Stimulated activated naive CD8-positive, alpha-beta T cell treated with anti-CD3 and anti-CD28 coated beads, Interleukin-15, amount 100 ng/mL, for 72 hours (primary cell): ENCODE measurements at regions not wholly inside any gene's neighbourhood (a gene's known extent, or its start where the extent isn't known, plus 50 kb on each side); places are given as distances from the start of the nearest gene placed in this dataset.

Experiments
- ATAC-seq: fragments of 150-1000 bp; cut with Tn5 transposase; 2 replicates; pipeline ENCODE4 v1.10.0; 2021; ENCODE audit warnings: mild to moderate bottlenecking, moderate library complexity
- DNase-seq, 2 donors: peaks; one replicate each; pipeline ENCODE4 v3.0.0; 2021 to 2022
- H3K27ac Mint-ChIP-seq, 2 donors: one replicate each; pipeline ENCODE4 v1.8.0; 2022; ENCODE audit warnings: mild to moderate bottlenecking in 2 of 2, mixed read lengths in 2 of 2, moderate library complexity in 2 of 2
- H3K27me3 Mint-ChIP-seq: one replicate; pipeline ENCODE4 v1.8.0; 2022; ENCODE audit warnings: mixed read lengths
- H3K4me1 Mint-ChIP-seq: one replicate; pipeline ENCODE4 v1.8.0; 2022; ENCODE audit warnings: mild to moderate bottlenecking, mixed read lengths
- H3K4me3 Mint-ChIP-seq, 2 donors: one replicate each; pipeline ENCODE4 v1.8.0; 2022; ENCODE audit warnings: mild to moderate bottlenecking in 2 of 2, mixed read lengths in 2 of 2, moderate library complexity in 1 of 2
- H3K9me3 Mint-ChIP-seq, 2 donors: one replicate each; pipeline ENCODE4 v1.8.0; 2022; ENCODE audit warnings: mixed read lengths in 2 of 2

DNA sequence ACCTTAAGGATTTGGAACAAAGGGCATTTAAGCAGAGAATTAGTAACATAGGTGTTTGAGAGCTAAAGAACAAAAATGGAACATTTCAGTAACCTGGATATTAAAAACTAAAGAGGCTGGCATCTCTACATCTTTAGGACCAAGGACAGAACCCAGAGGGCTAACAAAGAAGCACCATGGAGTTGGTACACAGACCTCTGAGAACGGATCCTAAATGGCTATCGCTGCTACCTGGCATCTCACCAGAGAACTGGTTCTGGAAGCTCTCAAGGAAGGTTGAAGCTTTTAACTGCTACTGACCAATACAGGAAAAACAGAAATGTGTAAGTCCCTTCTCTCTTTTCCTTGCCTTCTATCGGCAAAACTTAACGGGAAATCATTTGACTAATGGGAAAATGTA lies 118.4 kb upstream of the TLL1 start:
- Mint-ChIP-seq H3K27ac (no peak overlapping the region), H3K4me1 (no peaks in the 10 kb centered on the region), H3K27me3 (no peaks in the 10 kb centered on the region), H3K9me3 (no peaks in the 10 kb centered on the region), H3K4me3 (no peak overlapping the region)
- ATAC-seq (no peak), DNase-seq (no peak)

DNA sequence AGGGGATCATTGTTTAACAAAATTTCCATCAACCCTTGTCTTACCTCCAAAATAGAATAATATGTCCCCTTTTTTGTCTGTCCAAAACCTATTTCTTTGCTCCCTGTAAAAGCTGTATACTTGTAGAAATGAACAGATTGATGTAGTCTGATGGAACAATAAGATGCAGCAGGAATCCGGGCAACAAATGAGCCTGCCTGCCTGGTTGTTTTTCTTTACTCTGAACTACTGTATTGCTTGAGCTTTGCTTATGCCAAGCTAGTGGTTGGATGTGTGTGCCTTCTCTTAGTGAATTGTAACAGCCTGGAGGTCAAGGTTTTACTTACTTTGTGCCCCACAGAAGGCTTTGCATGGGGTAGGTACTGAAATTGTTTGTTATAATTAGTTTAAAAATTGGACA lies 116.2 kb upstream of the TLL1 start:
- no peak for ATAC-seq
- Mint-ChIP-seq H3K27ac (no peak overlapping the region), H3K9me3 (no peaks in the 10 kb centered on the region), H3K27me3 (no peaks in the 10 kb centered on the region), H3K4me1 (no peaks in the 10 kb centered on the region), H3K4me3 (no peak overlapping the region)
- DNase-seq = no peak

DNA sequence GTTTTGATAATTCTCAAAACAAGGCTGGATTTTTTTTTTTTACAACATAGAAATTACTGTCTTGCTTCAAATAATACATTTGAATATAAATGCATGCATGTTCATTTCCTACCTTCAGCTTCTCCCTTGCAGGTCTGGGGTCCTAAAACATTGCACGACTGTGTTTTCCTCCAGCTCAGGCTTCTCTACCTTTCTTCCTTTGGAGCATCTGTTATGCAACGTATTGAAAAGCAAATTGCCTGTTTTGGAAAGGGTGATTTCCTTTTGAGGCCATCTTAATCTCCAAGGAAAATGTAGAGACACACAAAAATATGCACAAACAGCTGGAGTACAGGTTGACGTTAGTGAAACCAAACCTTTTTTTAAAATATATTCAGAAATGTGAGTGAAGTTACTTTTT lies 115.6 kb upstream of the TLL1 start:
- no peak overlapping the region for H3K4me3 Mint-ChIP-seq
- DNase-seq (no peak), ATAC-seq (no peak)
- no peak overlapping the region for H3K27ac Mint-ChIP-seq
- no peaks in the 10 kb centered on the region for H3K27me3 Mint-ChIP-seq
- H3K9me3 Mint-ChIP-seq = no peaks in the 10 kb centered on the region
- no peaks in the 10 kb centered on the region for H3K4me1 Mint-ChIP-seq

DNA sequence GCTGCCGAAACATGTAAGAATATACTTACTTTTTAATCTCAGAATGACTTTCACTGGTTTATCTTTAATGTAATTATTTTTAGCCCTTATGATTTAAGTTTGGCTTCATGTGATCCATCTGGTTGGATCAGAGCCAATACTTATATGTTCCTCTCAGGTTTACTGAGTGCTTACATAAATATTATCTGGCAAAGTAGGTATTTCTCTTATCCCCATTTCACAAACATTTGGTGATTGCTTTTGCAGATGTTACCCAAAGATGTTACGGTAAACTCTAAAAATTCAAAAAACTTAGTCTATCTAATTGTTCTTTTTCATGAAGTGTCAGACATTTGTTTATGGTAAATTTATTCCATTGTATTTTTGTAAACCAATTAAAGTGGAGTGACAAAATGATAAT lies 115.0 kb upstream of the TLL1 start:
- Mint-ChIP-seq H3K27ac (no peak overlapping the region), H3K27me3 (no peaks in the 10 kb centered on the region), H3K4me3 (no peak overlapping the region), H3K4me1 (no peaks in the 10 kb centered on the region), H3K9me3 (no peaks in the 10 kb centered on the region)
- no peak for ATAC-seq
- DNase-seq = no peak

DNA sequence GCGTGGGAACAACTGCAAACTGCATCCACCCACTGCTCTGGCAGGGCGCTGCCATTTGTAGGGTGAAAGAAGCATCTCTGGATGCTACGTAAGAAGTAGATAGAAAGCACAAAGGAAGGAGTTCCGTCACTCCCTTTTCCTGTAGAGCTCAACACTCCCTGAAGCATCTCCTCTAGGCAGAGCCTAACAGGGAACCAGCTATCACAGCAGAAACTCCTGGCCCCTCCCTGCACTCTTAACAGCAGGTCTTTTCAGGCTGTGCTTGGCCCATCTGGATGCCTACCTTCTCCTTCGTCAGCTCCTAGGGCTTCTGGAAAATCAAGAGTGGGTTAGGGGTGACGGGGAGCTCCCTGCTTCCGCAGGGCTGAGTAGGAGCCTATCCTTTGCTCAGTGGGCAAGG lies 112.9 kb upstream of the TLL1 start:
- Mint-ChIP-seq H3K4me1 (no peaks in the 10 kb centered on the region), H3K27ac (no peak overlapping the region), H3K27me3 (no peaks in the 10 kb centered on the region), H3K9me3 (no peaks in the 10 kb centered on the region), H3K4me3 (no peak overlapping the region)
- no peak for ATAC-seq
- no peak for DNase-seq

DNA sequence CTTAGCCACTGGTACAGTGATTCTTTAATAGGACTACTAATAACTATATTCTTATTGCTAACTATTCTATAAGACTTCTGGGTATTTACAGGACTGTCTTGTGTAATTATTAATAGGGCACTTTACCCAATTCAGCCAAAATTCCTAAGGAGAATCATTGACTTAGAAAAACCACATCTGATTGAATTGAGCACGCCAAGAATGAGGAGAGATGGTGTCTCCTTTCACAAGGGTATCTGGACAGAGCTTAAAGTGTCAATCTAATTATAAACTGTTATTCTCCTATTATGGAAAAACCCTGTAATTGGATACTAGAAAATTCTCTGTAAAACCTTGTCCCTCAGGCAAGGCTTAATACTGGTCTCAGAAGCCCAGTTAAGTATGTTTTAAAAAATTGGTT lies 111.1 kb upstream of the TLL1 start:
- H3K27ac Mint-ChIP-seq = no peak overlapping the region
- no peaks in the 10 kb centered on the region for H3K27me3 Mint-ChIP-seq
- no peak for ATAC-seq

DNA sequence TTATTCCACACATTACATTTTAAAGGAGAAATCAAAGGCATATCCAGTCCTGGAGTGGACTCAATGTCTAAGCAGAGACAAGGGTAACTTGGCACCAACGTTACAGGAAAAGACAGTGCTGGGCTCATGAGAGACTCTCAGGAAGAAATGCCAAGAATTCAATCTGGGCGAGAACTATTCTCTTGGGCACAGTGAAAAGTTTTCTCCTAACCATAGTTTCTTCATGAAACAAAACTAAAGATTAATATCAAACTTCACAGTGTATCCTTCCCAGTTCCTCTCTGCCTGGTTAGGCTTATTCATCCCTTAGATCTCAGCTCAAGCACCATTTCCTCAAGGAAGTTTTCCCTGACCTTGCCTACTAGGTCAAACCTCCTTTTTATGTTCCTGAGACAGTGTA lies 109.4 kb upstream of the TLL1 start:
- H3K27ac Mint-ChIP-seq = no peak overlapping the region
- no peak for DNase-seq
- H3K9me3 Mint-ChIP-seq = no peaks in the 10 kb centered on the region
- no peaks in the 10 kb centered on the region for H3K27me3 Mint-ChIP-seq
- H3K4me1 Mint-ChIP-seq = no peaks in the 10 kb centered on the region
- no peak for ATAC-seq
- H3K4me3 Mint-ChIP-seq = no peak overlapping the region

More for the DNA sequence above, 111.1 kb upstream of the TLL1 start:
- DNase-seq = no peak
- Mint-ChIP-seq H3K4me1 (no peaks in the 10 kb centered on the region), H3K9me3 (no peaks in the 10 kb centered on the region), H3K4me3 (no peak overlapping the region)

DNA sequence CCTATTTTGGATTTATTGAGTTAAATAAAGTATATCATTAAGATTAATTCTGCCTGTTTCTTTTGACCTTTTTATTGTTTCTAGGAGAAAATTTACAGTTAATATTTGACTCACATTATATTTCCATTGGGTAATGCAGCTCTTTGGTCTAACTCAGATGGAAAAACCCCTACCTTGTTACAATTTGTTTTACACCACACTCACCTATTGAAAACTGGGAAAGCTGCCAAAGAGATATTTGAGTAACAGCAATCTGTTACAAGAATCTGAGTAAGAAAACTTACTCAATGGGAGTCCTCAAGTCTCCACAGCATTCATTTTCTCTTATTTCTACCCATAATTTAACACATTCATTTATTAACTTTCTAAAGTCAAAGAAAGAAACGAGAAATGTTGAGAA lies 108.0 kb upstream of the TLL1 start:
- no peaks in the 10 kb centered on the region for H3K27me3 Mint-ChIP-seq
- DNase-seq = no peak
- no peak overlapping the region for H3K27ac Mint-ChIP-seq

DNA sequence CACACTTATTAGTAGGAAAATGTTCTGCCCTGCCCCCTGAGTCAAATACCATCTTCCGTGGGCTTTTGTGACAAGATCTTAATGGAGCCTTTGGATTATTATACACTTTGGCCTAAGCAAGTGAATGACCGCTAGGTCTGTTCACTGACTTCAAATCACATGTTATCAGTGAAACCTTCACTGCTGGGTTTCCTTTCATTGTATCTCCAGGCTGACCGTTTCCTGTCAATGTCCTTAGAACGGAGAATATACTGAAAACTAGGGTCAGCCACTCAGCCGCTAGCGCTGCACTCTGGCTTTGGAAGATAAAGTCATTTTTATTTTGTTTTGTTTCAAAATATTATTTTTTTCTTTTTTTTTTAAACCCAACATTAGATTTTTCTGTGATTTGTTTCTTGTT lies 107.0 kb upstream of the TLL1 start:
- ATAC-seq = no peak
- Mint-ChIP-seq H3K4me3 (no peak overlapping the region), H3K27ac (no peak overlapping the region), H3K4me1 (no peaks in the 10 kb centered on the region), H3K27me3 (no peaks in the 10 kb centered on the region), H3K9me3 (no peaks in the 10 kb centered on the region)
- no peak for DNase-seq

More for the DNA sequence above, 108.0 kb upstream of the TLL1 start:
- Mint-ChIP-seq H3K4me3 (no peak overlapping the region), H3K4me1 (no peaks in the 10 kb centered on the region), H3K9me3 (no peaks in the 10 kb centered on the region)
- ATAC-seq = no peak

DNA sequence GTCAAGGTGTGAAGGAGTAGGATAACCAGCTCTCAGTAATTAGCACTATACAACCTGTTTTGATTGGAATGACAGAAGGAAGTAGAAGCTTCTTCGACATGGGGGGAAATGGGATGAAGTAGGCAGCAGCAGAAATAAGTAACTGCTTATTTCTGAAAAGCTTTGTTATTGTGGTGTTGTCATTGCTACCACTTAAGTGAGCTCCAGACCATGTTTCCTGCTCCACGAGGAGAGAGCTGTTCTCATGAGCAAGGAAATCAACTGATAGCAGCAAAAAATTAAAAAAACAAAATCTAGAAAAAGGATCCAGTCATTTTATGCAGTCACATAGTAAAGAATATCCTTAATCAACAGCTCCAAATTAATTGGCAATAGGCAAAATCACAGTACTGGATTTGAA lies 106.1 kb upstream of the TLL1 start:
- Mint-ChIP-seq H3K9me3 (no peaks in the 10 kb centered on the region), H3K4me3 (no peak overlapping the region), H3K4me1 (no peaks in the 10 kb centered on the region), H3K27me3 (no peaks in the 10 kb centered on the region), H3K27ac (no peak overlapping the region)
- no peak for ATAC-seq
- no peak for DNase-seq

DNA sequence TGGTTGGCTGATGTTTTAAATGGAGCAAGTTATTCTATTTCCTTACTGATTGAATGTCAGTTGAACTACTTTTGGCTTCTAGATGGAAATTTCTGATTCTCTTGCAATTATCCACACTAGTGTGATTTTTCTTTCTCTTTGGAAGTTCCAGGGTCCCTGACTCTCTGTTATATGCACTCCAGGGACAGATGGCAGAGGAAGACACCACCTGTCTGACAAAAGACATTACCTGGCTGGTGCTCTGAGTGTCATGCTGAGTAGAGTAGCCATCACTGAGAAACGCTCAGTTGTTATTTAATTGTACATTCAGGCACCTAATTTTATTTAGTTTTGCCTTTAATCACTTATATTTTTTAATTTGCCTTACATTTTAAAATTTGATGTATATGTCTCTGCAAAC lies 105.4 kb upstream of the TLL1 start:
- no peak overlapping the region for H3K4me3 Mint-ChIP-seq
- ATAC-seq = no peak
- no peaks in the 10 kb centered on the region for H3K27me3 Mint-ChIP-seq
- H3K4me1 Mint-ChIP-seq = no peaks in the 10 kb centered on the region
- H3K27ac Mint-ChIP-seq = no peak overlapping the region
- DNase-seq = no peak
- no peaks in the 10 kb centered on the region for H3K9me3 Mint-ChIP-seq

DNA sequence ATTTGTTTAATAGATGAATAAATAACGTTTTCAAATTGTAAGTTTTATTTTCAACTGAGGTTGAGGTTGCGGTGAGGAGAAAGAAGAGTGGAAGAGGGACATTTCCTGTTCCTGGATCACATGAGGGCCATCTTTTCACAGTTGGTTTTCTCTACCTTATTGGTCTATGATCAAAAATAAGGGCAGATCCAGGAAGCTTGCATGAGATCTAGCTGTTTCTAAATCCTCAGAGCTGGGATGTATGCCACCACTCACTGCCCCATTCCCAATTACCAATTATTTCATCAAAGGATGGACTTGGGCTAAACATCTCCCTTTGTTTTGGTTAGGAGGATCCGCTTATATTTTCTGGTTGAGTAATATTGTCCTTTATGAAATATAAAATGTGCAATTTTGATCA lies 104.8 kb upstream of the TLL1 start:
- H3K9me3 Mint-ChIP-seq = no peaks in the 10 kb centered on the region
- H3K4me1 Mint-ChIP-seq = no peaks in the 10 kb centered on the region
- no peak overlapping the region for H3K27ac Mint-ChIP-seq
- DNase-seq (no peak), ATAC-seq (no peak)
- no peaks in the 10 kb centered on the region for H3K27me3 Mint-ChIP-seq
- no peak overlapping the region for H3K4me3 Mint-ChIP-seq

DNA sequence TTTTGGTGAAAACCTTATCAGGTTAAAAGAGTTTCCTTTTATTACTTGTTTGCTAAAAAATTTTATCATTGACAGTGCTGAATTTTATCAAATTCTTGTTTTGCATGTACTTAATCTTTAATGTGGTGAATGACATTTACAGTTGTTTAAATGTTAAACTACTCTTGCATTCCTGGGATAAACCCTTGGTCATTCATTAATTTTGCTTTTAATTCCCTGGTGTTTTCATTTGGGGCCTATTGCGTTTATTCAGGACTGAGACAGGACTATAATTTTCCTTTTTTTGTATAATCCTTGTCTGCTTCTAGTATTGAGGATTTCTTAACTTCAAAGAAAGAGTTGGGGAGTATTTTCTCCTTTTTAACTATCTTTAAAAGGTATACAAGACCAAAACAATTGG lies 98.7 kb upstream of the TLL1 start:
- Mint-ChIP-seq H3K27ac (no peak overlapping the region), H3K4me3 (no peak overlapping the region), H3K27me3 (no peaks in the 10 kb centered on the region), H3K9me3 (no peaks in the 10 kb centered on the region), H3K4me1 (no peaks in the 10 kb centered on the region)
- DNase-seq (no peak), ATAC-seq (no peak)

DNA sequence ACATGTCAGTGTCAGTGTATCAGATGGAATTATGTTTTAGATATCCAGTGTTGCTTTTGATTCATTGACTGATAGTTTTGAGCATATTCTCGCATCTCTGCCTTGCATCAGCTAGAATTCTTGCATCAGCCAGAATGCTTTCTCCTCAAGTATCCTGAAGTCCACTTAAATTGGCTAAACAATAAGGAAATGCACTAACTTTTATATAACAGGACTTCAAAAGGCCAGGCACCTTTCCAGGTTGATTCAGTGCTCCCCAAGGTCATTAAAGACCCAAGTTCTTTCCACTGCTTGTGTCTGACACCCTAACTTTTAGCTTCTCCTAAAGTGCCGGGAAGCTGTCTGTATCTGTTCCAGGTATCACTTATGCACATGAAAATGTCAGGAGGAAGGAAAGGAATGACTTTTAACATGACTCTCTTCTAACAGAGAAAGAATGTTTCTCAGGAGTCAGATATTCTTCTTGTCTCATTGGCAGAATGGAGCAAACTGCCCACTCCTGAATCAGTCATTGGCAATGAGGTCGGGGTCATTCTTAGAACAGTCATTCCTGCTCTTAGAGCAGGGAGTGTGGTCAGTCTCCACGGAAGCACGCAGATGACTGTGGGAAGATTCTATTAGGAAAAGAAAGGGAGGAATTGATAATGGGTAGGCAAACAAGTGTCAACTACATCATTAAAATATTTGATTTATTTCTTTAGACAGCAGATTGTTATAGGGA lies 92.9 kb upstream of the TLL1 start:
- Mint-ChIP-seq H3K9me3 (no peaks in the 10 kb centered on the region), H3K4me3 (no peak overlapping the region), H3K27me3 (no peaks in the 10 kb centered on the region), H3K27ac (no peak overlapping the region), H3K4me1 (no peaks in the 10 kb centered on the region)
- DNase-seq (no peak), ATAC-seq (no peak)

DNA sequence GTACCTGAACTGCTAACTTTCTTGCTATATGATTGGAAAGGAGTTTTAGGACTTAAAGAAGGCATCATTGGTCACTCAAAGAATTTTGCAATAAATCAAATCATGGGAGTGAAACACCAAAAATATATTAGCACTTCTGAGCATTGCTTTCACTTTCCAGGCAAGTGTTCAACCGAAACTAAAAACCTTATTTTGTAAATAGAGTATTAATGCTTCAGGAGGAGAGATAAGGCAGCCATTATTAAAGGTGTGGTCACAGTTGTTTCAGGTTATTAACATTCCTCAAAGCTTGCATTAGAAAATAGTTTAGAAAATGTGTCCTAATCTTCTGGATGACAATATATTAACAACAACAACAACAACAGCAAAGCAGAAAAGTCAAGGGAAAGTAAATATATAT lies 92.3 kb upstream of the TLL1 start:
- no peak for DNase-seq
- no peak overlapping the region for H3K27ac Mint-ChIP-seq
- no peak for ATAC-seq
- H3K27me3 Mint-ChIP-seq = no peaks in the 10 kb centered on the region
- no peaks in the 10 kb centered on the region for H3K4me1 Mint-ChIP-seq
- H3K9me3 Mint-ChIP-seq = no peaks in the 10 kb centered on the region
- no peak overlapping the region for H3K4me3 Mint-ChIP-seq

DNA sequence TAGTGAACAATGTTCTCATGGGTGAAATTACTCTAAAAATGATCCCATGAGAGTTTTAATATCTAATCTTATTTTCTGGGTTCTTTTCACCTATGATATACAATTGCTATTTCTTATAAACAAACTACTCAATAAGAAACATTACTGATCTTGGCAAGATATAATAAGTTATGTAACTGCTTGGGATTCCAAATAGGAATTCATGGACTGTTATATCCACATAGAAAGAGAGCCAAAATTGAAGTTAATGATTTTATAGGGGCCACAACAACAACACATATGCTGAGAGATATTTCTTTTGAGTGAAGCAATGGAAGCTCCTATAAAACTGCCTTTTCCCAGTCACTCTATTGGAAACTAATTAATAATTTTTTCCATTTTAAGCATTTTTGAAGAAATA lies 90.4 kb upstream of the TLL1 start:
- Mint-ChIP-seq H3K27ac (no peak overlapping the region), H3K9me3 (no peaks in the 10 kb centered on the region), H3K4me1 (no peaks in the 10 kb centered on the region), H3K27me3 (no peaks in the 10 kb centered on the region), H3K4me3 (no peak overlapping the region)
- no peak for ATAC-seq
- DNase-seq = no peak

DNA sequence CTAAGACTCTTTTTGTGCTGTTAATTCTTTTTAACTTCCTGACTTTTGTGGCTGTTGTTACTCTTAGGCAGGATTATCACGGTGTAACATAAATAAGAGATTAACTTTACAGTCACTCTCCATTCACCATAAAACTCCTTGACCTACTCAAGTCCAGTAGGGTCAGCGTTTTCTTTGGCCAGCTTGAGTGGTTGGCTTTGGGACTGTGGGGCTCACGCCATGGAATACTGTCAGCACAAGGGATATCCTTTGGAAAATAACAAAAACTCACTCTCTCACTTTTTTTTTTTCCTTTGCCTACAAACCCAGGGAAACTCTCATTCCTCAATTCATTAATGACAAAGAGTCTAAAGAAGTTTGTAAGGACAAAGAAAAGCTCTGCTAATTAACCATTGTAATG lies 89.4 kb upstream of the TLL1 start:
- no peak for ATAC-seq
- H3K9me3 Mint-ChIP-seq = no peaks in the 10 kb centered on the region
- H3K4me1 Mint-ChIP-seq = no peaks in the 10 kb centered on the region
- H3K27ac Mint-ChIP-seq = no peak overlapping the region
- no peak for DNase-seq
- H3K27me3 Mint-ChIP-seq = no peaks in the 10 kb centered on the region
- H3K4me3 Mint-ChIP-seq = no peak overlapping the region
